Prostate gland (tissue), 2 donors: ENCODE measurements at regions not wholly inside any gene's neighbourhood (a gene's known extent, or its start where the extent isn't known, plus 50 kb on each side); places are given as distances from the start of the nearest gene placed in this dataset.

Source experiments
- POLR2A ChIP-seq: fragments of 450-650 bp; IDR thresholded peaks from one replicate; pipeline ENCODE4 v1.6.1; 2016; ENCODE audit warnings: antibody characterized with exemption, mild to moderate bottlenecking
- POLR2AphosphoS5 ChIP-seq: sonication (generic); formaldehyde crosslinking; IDR thresholded peaks from one replicate; pipeline ENCODE4 v1.6.1; 2017; ENCODE audit warnings: antibody characterized with exemption
- TF ChIP-seq, protein P1 (sequence below), 4 experiments: fragments of 200-600 bp in 2 of 4; fragments of 450-650 bp in 2 of 4; sonication (generic) in 2 of 4; IDR thresholded peaks; 1 replicate in 3 of 4; 2 replicates in 1 of 4; pipeline ENCODE4 v1.5.1; 2016 to 2019; ENCODE audit warnings: antibody characterized with exemption in 4 of 4, mild to moderate bottlenecking in 2 of 4, moderate library complexity in 2 of 4

DNA sequence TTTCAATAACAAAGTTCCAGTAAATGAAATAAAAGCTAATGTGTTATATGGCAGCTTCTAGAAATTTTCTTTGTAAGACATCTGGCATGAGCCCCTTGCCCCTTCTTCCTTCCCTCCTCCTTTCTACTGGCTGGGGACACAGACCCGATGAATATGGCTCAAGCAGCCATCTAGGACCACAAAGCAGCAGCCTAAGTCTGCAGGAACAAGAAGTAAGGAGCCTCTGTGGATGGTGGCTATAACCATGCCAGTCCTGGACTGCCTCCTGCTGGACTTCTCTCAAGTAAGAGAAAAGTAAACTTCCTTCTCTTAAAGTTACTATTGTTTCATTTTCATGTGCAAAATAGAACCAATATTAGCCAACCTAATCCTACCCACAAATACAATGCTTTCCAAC is 114.9 kb upstream of the DST start:
- TF ChIP-seq, protein P1, sequence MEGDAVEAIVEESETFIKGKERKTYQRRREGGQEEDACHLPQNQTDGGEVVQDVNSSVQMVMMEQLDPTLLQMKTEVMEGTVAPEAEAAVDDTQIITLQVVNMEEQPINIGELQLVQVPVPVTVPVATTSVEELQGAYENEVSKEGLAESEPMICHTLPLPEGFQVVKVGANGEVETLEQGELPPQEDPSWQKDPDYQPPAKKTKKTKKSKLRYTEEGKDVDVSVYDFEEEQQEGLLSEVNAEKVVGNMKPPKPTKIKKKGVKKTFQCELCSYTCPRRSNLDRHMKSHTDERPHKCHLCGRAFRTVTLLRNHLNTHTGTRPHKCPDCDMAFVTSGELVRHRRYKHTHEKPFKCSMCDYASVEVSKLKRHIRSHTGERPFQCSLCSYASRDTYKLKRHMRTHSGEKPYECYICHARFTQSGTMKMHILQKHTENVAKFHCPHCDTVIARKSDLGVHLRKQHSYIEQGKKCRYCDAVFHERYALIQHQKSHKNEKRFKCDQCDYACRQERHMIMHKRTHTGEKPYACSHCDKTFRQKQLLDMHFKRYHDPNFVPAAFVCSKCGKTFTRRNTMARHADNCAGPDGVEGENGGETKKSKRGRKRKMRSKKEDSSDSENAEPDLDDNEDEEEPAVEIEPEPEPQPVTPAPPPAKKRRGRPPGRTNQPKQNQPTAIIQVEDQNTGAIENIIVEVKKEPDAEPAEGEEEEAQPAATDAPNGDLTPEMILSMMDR (IDR thresholded peaks at IDR 0.05): peak in 2 of 4 experiments; percentile 34 to 53
- TF ChIP-seq POLR2A: no peak
- TF ChIP-seq POLR2AphosphoS5: no peak
